ENCODE measurements at regions not wholly inside any gene's neighbourhood (a gene's known extent, or its start where the extent isn't known, plus 50 kb on each side); places are given as distances from the start of the nearest gene placed in this dataset.
"Not testable (repeated sequence)": the region's sequence is repeated elsewhere in the genome, so short reads cannot be mapped to it uniquely, and the experiment has no call there.

- no peaks in the 10 kb centered on the region for H3K4me1 ChIP-seq
- intact Hi-C loops (cut with DNase I) = no loop called here
- 90 to 91% methylated on average over 7 to 8 of the region's 8 CpGs for WGBS, 2 donors
- H3K4me3 ChIP-seq = no peak overlapping the region
- H3K27ac ChIP-seq = no peak overlapping the region
- no peaks in the 10 kb centered on the region for H3K36me3 ChIP-seq
- ATAC-seq = no peak
- no peak for TF ChIP-seq CTCF (IDR thresholded peaks at IDR 0.05)
- H3K9me3 ChIP-seq = no peaks in the 10 kb centered on the region
- no peak for DNase-seq
- H3K27me3 ChIP-seq = no peaks in the 10 kb centered on the region
- no peak for FAIRE-seq
Observed at GRCh38 chr20:50360921-50361320, 149.3 kb upstream of the PTPN1 start.

GRCh38 chr20:50362177-50362576, 148.0 kb upstream of the PTPN1 start:
- 84% methylated on average over 3 of the region's 6 CpGs for WGBS, 2 donors
- DNase-seq; H3K27me3 ChIP-seq; H3K9me3 ChIP-seq; intact Hi-C loops (cut with DNase I); H3K4me1 ChIP-seq; FAIRE-seq; ATAC-seq; H3K36me3 ChIP-seq; H3K27ac ChIP-seq; H3K4me3 ChIP-seq: not testable (repeated sequence)

- 78 to 81% methylated on average over 5 of the region's 5 CpGs for WGBS, 2 donors
- H3K9me3 ChIP-seq = no peaks in the 10 kb centered on the region
- no peak for DNase-seq
- intact Hi-C loops (cut with DNase I) = no loop called here
- H3K36me3 ChIP-seq = no peaks in the 10 kb centered on the region
- H3K27me3 ChIP-seq = no peaks in the 10 kb centered on the region
- no peak overlapping the region for H3K27ac ChIP-seq
- no peak for TF ChIP-seq CTCF (IDR thresholded peaks at IDR 0.05)
- no peak overlapping the region for H3K4me3 ChIP-seq
- no peak for ATAC-seq
- H3K4me1 ChIP-seq = peaks cover 6 to 8% (median 7%) of the 10 kb centered on the region in 3 donors
- FAIRE-seq = no peak
Observed at GRCh38 chr20:50363027-50363426, 147.2 kb upstream of the PTPN1 start.

GRCh38 chr20:50363479-50363878, 146.7 kb upstream of the PTPN1 start:
- no peak for ATAC-seq
- Histone ChIP-seq H3K4me3 (no peak overlapping the region), H3K4me1 (peaks cover 6 to 8% (median 7%) of the 10 kb centered on the region in 3 donors), H3K27me3 (no peaks in the 10 kb centered on the region), H3K27ac (no peak overlapping the region), H3K9me3 (no peaks in the 10 kb centered on the region), H3K36me3 (no peaks in the 10 kb centered on the region)
- no peak for FAIRE-seq
- intact Hi-C loops (cut with DNase I) = no loop called here
- 85 to 88% methylated on average over 5 of the region's 5 CpGs for WGBS, 2 donors
- no peak for TF ChIP-seq CTCF (IDR thresholded peaks at IDR 0.05)
- no peak for DNase-seq

- no peak overlapping the region for H3K4me3 ChIP-seq
- no peaks in the 10 kb centered on the region for H3K27me3 ChIP-seq
- peaks cover 13 to 18% (median 15%) of the 10 kb centered on the region in 3 donors for H3K4me1 ChIP-seq
- H3K27ac ChIP-seq = no peak overlapping the region
- FAIRE-seq (no peak), DNase-seq (no peak), ATAC-seq (no peak)
- 57 to 59% methylated on average over 6 of the region's 6 CpGs for WGBS, 2 donors
- no peaks in the 10 kb centered on the region for H3K9me3 ChIP-seq
- TF ChIP-seq CTCF (IDR thresholded peaks at IDR 0.05) = no peak
- H3K36me3 ChIP-seq = no peaks in the 10 kb centered on the region
- intact Hi-C loops (cut with DNase I) = no loop called here
Observed at GRCh38 chr20:50364542-50364941, 145.6 kb upstream of the PTPN1 start.

All from pancreas (tissue), 10 donors.